HUES64 (cell line): ENCODE measurements at regions not wholly inside any gene's neighbourhood (a gene's known extent, or its start where the extent isn't known, plus 50 kb on each side); places are given as distances from the start of the nearest gene placed in this dataset.

ENCODE experiments used
- H3K27ac ChIP-seq: 2 replicates; pipeline ENCODE4 v1.7.0; 2013; ENCODE audit warnings: low read depth, low read length, inconsistent platforms
- H3K27me3 ChIP-seq: 2 replicates; pipeline ENCODE4 v1.6.1; 2013; ENCODE audit warnings: mild to moderate bottlenecking, low read length; ENCODE audit not compliant: insufficient read depth
- H3K36me3 ChIP-seq: 2 replicates; pipeline ENCODE4 v1.6.1; 2013; ENCODE audit warnings: mild to moderate bottlenecking, low read length; ENCODE audit not compliant: insufficient read depth
- H3K4me1 ChIP-seq: 2 replicates; pipeline ENCODE4 v1.6.1; 2013; ENCODE audit warnings: mild to moderate bottlenecking, low read length, moderate library complexity; ENCODE audit not compliant: insufficient read depth
- H3K4me3 ChIP-seq: 2 replicates; pipeline ENCODE4 v1.5.1; 2013; ENCODE audit warnings: mild to moderate bottlenecking, low read length, moderate library complexity
- H3K9ac ChIP-seq: 2 replicates; pipeline ENCODE4 v1.6.1; 2013; ENCODE audit warnings: mild to moderate bottlenecking, low read depth, low read length
- H3K9me3 ChIP-seq: 2 replicates; pipeline ENCODE4 v1.6.1; 2013; ENCODE audit warnings: low read depth, low read length; ENCODE audit not compliant: insufficient read depth
- WGBS: fragments of 150-250, 120-280 bp; methylation state at CpG from one replicate; pipeline ENCODE4 v1.1.7; 2013; ENCODE audit warnings: missing lambda C conversion rate; 5-methylcytosine and 5-hydroxymethylcytosine counted together

DNA sequence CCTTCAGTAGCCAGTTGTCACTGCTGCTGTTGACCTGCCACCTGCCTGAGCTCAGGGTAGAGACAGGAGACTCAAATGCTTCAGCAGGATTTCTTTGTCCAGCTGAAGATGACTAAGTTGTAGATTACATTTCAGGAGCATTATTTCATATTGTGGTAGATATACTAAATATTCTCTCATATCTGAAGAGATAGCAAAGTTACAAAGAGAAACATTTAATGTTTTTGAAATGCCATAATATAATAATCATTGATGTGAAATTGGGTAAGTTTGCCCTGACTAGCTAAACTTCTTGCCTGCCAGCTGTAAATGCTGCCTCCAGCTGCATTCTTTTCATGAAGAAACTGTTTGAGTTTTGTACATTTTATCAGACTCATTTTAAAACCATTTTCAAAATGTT, 247.6 kb upstream of the CNKSR2 start:
- Histone ChIP-seq H3K9ac (no peak overlapping the region), H3K27ac (no peak overlapping the region), H3K36me3 (no peaks in the 10 kb centered on the region), H3K27me3 (no peaks in the 10 kb centered on the region), H3K4me3 (no peak overlapping the region), H3K9me3 (no peaks in the 10 kb centered on the region), H3K4me1 (no peaks in the 10 kb centered on the region)

DNA sequence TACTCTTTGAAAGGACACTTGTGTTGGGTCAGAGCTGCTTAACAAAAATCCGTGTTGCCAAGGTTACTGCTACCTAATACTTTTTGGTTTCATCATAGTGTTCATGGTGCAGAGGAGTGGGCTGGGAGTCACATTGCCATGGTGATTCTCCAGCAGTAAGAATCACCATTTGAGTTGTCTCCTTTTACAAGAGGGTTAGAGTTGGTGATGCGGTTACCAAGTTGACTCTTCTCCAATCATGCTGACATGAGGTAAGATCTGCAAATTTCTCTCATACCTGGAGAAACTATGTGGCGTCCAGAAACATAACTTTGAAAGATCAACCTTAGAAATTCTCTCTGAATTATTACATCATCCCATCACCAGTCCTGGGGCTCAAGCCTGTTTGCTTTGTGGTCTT, 242.9 kb upstream of the CNKSR2 start:
- Histone ChIP-seq H3K9me3 (no peaks in the 10 kb centered on the region), H3K36me3 (no peaks in the 10 kb centered on the region), H3K27me3 (no peaks in the 10 kb centered on the region), H3K4me3 (no peak overlapping the region), H3K9ac (no peak overlapping the region), H3K4me1 (no peaks in the 10 kb centered on the region), H3K27ac (no peak overlapping the region)
- WGBS, result 99% methylated on average over 3 of the region's 3 CpGs

GRCh38 chrX:21131786-21132185, 242.4 kb upstream of the CNKSR2 start:
- Histone ChIP-seq H3K4me3 (no peak overlapping the region), H3K9ac (no peak overlapping the region), H3K27me3 (no peaks in the 10 kb centered on the region), H3K4me1 (no peaks in the 10 kb centered on the region), H3K27ac (no peak overlapping the region), H3K9me3 (no peaks in the 10 kb centered on the region), H3K36me3 (no peaks in the 10 kb centered on the region)
- no CpG with 5 or more reads among the region's 2 CpGs for WGBS

GRCh38 chrX:21132686-21133393, 241.4 kb upstream of the CNKSR2 start:
- Histone ChIP-seq H3K36me3 (no peaks in the 10 kb centered on the region), H3K4me1 (no peaks in the 10 kb centered on the region), H3K4me3 (no peak overlapping the region), H3K27ac (no peak overlapping the region), H3K9ac (no peak overlapping the region), H3K9me3 (no peaks in the 10 kb centered on the region), H3K27me3 (no peaks in the 10 kb centered on the region)
- WGBS, result 95% methylated on average over 4 of the region's 4 CpGs

DNA sequence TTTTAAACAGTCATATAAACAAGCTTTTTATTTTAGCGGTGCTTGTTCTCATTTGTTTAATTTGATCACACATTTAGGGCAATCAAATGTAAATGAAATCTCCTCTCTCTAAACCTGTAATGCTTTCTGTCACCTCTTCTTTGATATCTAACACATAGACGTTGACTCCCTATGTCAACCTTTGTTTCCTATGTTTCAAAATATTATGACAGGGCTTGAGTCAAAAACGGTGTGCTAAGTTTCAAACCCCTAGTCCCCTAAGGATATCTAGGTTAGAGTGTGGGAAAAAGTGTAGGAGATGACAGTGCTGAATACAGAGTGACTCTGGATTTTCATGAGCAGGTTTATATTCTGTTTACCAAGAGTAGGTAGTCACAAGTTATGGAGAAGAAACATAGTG, 224.0 kb upstream of the CNKSR2 start:
- H3K36me3 ChIP-seq, result no peaks in the 10 kb centered on the region
- H3K9ac ChIP-seq, result no peak overlapping the region
- H3K27me3 ChIP-seq, result no peaks in the 10 kb centered on the region
- H3K9me3 ChIP-seq, result no peaks in the 10 kb centered on the region
- no peak overlapping the region for H3K4me3 ChIP-seq
- H3K4me1 ChIP-seq, result peaks cover 3% of the 10 kb centered on the region
- H3K27ac ChIP-seq, result no peak overlapping the region
- 96% methylated on average over 3 of the region's 3 CpGs for WGBS

DNA sequence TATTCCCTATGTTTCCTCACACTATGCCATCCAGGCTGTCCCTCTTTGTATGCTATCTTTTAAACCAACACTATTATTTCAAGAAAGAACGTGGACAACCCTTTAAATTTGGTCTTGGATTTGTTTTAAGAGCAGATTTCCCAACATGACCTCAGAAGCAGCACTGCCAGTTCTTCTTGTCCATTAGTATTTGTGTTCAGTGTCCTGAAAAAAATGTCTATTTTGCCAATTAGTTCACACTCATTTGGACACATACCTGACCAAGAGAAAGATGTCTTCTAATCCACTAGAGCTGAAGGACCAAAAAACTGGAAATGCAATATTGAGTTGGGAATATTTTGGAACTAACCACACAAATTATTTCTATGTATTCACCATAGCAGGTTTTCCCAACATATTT, 223.2 kb upstream of the CNKSR2 start:
- no CpG with 5 or more reads among the region's 1 CpG for WGBS
- H3K27ac ChIP-seq, result no peak overlapping the region
- H3K27me3 ChIP-seq, result no peaks in the 10 kb centered on the region
- H3K36me3 ChIP-seq, result no peaks in the 10 kb centered on the region
- no peak overlapping the region for H3K4me3 ChIP-seq
- peaks cover 3% of the 10 kb centered on the region for H3K4me1 ChIP-seq
- no peaks in the 10 kb centered on the region for H3K9me3 ChIP-seq
- no peak overlapping the region for H3K9ac ChIP-seq

- Histone ChIP-seq H3K4me1 (peaks cover 3% of the 10 kb centered on the region), H3K9me3 (no peaks in the 10 kb centered on the region), H3K27ac (no peak overlapping the region), H3K4me3 (no peak overlapping the region), H3K27me3 (no peaks in the 10 kb centered on the region), H3K36me3 (no peaks in the 10 kb centered on the region), H3K9ac (no peak overlapping the region)
- 85% methylated on average over 2 of the region's 3 CpGs for WGBS
These were observed 221.2 kb upstream of the CNKSR2 start for GRCh38 chrX:21153033-21153432.

GRCh38 chrX:21153503-21153902, 220.7 kb upstream of the CNKSR2 start:
- H3K27me3 ChIP-seq, result no peaks in the 10 kb centered on the region
- H3K4me3 ChIP-seq, result no peak overlapping the region
- H3K36me3 ChIP-seq, result no peaks in the 10 kb centered on the region
- no peaks in the 10 kb centered on the region for H3K9me3 ChIP-seq
- no peak overlapping the region for H3K9ac ChIP-seq
- H3K4me1 ChIP-seq, result peaks cover 4% of the 10 kb centered on the region
- 89% methylated on average over 2 of the region's 2 CpGs for WGBS
- no peak overlapping the region for H3K27ac ChIP-seq

- Histone ChIP-seq H3K9me3 (no peaks in the 10 kb centered on the region), H3K27me3 (no peaks in the 10 kb centered on the region), H3K27ac (no peak overlapping the region), H3K9ac (no peak overlapping the region), H3K4me1 (peaks cover 10% of the 10 kb centered on the region), H3K4me3 (no peak overlapping the region), H3K36me3 (no peaks in the 10 kb centered on the region)
These were observed 218.3 kb upstream of the CNKSR2 start for GRCh38 chrX:21155916-21156315.

- no peak overlapping the region for H3K9ac ChIP-seq
- no peaks in the 10 kb centered on the region for H3K27me3 ChIP-seq
- WGBS, result 92% methylated on average over 1 of the region's 1 CpG
- no peak overlapping the region for H3K4me3 ChIP-seq
- no peak overlapping the region for H3K27ac ChIP-seq
- no peaks in the 10 kb centered on the region for H3K36me3 ChIP-seq
- H3K9me3 ChIP-seq, result no peaks in the 10 kb centered on the region
- peaks cover 10% of the 10 kb centered on the region for H3K4me1 ChIP-seq
These were observed 217.6 kb upstream of the CNKSR2 start for GRCh38 chrX:21156632-21157031.

GRCh38 chrX:21158678-21159077, 215.5 kb upstream of the CNKSR2 start:
- no peaks in the 10 kb centered on the region for H3K27me3 ChIP-seq
- WGBS, result 30% methylated on average over 3 of the region's 4 CpGs
- peaks cover 6% of the 10 kb centered on the region; the same call in 1 of the 2 replicates for H3K4me1 ChIP-seq
- no peak overlapping the region for H3K9ac ChIP-seq
- H3K9me3 ChIP-seq, result no peaks in the 10 kb centered on the region
- no peak overlapping the region for H3K27ac ChIP-seq
- no peaks in the 10 kb centered on the region for H3K36me3 ChIP-seq
- H3K4me3 ChIP-seq, result no peak overlapping the region
